ENCODE measurements at regions not wholly inside any gene's neighbourhood (a gene's known extent, or its start where the extent isn't known, plus 50 kb on each side); places are given as distances from the start of the nearest gene placed in this dataset.

DNA sequence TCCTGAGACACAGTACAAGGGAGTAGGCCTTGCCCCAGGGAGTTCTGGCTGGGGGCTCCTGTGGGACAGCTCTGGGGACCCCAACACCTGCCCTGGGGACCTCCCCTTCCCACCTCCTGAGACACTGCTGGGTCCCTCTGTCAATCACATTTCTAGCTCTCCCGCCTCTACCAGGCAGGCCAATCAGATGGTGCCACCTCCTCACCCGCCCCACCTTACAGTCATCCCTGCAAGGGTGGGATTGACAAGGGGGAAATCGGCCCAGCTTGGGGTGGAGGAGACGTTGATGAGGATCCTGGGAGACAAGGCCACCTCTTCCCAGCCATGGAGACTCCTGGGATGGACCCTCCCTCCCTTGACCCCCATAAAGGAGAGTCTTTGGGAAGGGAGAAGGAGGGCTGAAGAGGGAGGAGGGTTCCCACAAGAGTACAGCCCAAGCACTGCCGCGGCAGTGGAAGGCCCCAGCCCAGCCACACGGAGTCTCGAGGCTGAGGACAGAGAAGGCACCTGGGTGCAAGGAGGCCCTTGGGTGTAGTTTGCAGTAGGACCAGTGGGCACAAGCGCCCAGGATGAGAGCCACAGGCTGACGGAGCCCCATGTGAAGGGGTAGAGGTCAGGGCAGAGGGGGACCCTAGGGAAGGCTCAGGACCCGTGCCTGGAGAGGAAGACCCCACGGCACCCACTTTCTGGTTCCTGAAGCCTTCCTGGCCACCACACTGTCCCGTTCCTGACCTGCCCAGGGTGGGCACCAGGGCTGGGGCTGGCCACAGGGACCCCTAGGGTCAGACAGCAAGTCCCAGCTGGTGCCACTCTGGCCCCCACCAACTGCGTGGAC, 109.9 kb upstream of the OTOS start:
- H3K9me3 ChIP-seq: no peaks in the 10 kb centered on the region
- peak overlapping the region; percentile 87 to 93 for H3K27ac ChIP-seq
- no peaks in the 10 kb centered on the region for H3K36me3 ChIP-seq
- no peaks in the 10 kb centered on the region for H3K27me3 ChIP-seq
- H3K4me1 ChIP-seq: peaks cover 14 to 22% of the 10 kb centered on the region in 2 donors
- H3K4me3 ChIP-seq: no peak overlapping the region
- DNase-seq (ENCODE audit: low spot score in 2 of 2): peak in 1 of 2 donors; percentile 7
- TF ChIP-seq, protein P1, sequence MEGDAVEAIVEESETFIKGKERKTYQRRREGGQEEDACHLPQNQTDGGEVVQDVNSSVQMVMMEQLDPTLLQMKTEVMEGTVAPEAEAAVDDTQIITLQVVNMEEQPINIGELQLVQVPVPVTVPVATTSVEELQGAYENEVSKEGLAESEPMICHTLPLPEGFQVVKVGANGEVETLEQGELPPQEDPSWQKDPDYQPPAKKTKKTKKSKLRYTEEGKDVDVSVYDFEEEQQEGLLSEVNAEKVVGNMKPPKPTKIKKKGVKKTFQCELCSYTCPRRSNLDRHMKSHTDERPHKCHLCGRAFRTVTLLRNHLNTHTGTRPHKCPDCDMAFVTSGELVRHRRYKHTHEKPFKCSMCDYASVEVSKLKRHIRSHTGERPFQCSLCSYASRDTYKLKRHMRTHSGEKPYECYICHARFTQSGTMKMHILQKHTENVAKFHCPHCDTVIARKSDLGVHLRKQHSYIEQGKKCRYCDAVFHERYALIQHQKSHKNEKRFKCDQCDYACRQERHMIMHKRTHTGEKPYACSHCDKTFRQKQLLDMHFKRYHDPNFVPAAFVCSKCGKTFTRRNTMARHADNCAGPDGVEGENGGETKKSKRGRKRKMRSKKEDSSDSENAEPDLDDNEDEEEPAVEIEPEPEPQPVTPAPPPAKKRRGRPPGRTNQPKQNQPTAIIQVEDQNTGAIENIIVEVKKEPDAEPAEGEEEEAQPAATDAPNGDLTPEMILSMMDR (IDR thresholded peaks at IDR 0.05): no peak
- intact Hi-C loops (cut with DNase I): loop anchor here (2.0 to 10.0 kb wide), 5 partner anchors 124 to 1523 kb away; partner anchors contain the start of gene SNED1

DNA sequence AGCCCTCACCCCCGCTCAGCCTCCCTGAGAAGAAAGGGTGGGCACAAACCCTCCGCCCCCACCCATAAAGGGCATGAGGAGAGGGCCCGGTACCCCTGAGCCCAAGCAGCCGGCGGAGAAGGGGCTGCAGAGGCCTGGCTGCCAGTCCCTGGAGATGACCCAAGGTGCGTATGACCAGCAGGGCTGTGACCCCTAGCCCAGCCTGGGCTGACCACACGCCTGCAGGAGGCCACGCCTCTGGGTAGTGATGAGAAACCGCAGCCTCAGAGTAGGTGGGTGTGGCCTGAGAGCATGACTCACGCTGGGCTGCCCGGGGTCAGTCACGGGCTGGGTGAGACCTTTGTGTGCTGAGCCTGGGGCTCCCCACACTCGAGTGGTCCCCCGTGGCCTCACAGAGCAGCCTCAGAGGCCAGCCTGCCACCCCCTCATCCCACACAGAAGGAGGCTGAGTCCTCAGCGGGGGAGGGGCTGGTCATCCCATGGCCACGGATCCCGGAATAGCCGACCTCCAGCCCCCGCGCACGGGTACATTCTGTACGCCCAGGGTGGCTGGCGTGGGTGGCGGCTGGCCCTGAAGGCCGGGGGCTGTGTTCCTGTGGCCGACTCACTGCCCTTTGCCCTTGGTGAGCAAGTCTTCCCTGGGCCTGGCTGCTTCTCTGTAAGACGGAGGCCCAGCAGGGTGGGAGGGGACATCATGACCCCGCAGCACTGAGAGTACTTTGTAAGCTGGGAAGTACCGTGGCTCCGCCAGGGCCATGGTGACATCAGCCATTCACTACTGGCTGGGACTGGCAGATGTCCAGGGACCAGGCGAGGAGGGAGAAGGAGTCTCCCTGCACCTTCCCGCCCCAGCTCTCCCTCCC, 110.8 kb upstream of the OTOS start:
- Histone ChIP-seq H3K4me3 (peak overlapping the region in 1 of 2 donors; percentile 19), H3K27ac (peak overlapping the region; percentile 87 to 93), H3K27me3 (no peaks in the 10 kb centered on the region), H3K36me3 (no peaks in the 10 kb centered on the region), H3K9me3 (no peaks in the 10 kb centered on the region), H3K4me1 (peaks cover 14 to 22% of the 10 kb centered on the region in 2 donors)
- peak; percentile 93 to 98 for DNase-seq (ENCODE audit: low spot score in 2 of 2)
- TF ChIP-seq, protein P1 (IDR thresholded peaks at IDR 0.05): no peak
- intact Hi-C loops (cut with DNase I): loop anchor here (1.0 to 10.0 kb wide), 8 partner anchors 8 to 1524 kb away; partner anchors contain the start of gene SNED1

DNA sequence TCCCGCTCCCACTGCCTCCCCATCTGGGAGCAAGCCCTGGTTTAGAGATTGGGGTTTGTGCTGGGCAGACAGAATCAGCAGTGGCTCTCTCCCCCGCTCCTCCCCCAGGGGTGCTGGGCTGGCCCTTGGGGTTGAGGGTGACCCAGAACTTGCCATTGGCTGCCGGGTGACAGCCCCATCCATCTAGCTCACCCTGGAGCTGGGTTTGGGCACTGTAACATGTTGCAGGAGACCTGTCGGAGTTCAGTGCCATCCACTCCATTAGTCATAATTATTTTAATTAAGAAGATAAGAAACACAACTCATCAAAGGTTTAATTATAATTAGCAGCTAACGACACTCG, 111.4 kb upstream of the OTOS start:
- H3K4me3 ChIP-seq: peak overlapping the region in 1 of 2 donors; percentile 19
- TF ChIP-seq, protein P1 (IDR thresholded peaks at IDR 0.05): no peak
- H3K36me3 ChIP-seq: no peaks in the 10 kb centered on the region
- no peak for DNase-seq (ENCODE audit: low spot score in 2 of 2)
- peak overlapping the region; percentile 87 to 93 for H3K27ac ChIP-seq
- intact Hi-C loops (cut with DNase I): loop anchor here (1.0 to 10.0 kb wide), 8 partner anchors 7 to 1525 kb away; partner anchors contain the start of gene SNED1
- H3K4me1 ChIP-seq: peaks cover 14 to 22% of the 10 kb centered on the region in 2 donors
- no peaks in the 10 kb centered on the region for H3K27me3 ChIP-seq
- H3K9me3 ChIP-seq: no peaks in the 10 kb centered on the region

DNA sequence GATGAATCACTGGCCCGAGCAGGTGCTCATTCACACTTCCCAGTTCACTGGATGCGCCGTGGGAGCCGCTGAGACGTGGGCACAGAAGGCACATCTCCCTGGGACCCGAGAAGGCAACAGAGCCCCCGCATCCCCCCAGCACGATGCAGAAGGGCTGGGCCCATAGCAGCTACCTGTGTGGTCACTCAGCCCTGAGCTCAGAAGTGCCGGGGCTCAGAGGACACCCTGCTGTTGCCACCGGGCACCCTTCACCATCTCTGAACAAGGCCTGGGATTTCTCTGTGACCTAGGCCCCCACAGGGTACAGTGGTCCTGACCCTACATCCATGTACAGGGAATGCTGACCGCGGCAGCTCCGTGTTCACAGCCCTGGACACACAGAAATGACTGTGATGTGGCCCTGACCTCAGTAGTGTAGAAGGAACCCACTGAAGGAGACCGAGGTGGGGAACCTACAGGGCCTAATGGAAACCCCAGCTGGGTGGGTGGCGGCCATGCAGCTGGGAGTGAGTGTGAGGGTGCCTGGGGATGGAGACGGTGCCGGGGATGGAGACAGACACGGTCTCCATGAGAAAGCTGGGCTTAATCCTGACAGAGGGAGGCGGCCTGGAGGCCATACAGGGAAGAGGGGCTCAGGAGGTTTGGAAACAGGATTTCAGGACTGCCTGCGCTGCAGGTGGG, 111.9 kb upstream of the OTOS start:
- Histone ChIP-seq H3K36me3 (no peaks in the 10 kb centered on the region), H3K27ac (peak overlapping the region; percentile 87 to 93), H3K9me3 (no peaks in the 10 kb centered on the region), H3K4me3 (no peak overlapping the region), H3K4me1 (peaks cover 14 to 22% of the 10 kb centered on the region in 2 donors), H3K27me3 (no peaks in the 10 kb centered on the region)
- intact Hi-C loops (cut with DNase I): loop anchor here (5.0 to 10.0 kb wide), 4 partner anchors 440 to 1525 kb away; partner anchors contain the start of gene SNED1
- peak in 1 of 2 donors; percentile 64 for DNase-seq (ENCODE audit: low spot score in 2 of 2)
- TF ChIP-seq, protein P1 (IDR thresholded peaks at IDR 0.05): no peak

DNA sequence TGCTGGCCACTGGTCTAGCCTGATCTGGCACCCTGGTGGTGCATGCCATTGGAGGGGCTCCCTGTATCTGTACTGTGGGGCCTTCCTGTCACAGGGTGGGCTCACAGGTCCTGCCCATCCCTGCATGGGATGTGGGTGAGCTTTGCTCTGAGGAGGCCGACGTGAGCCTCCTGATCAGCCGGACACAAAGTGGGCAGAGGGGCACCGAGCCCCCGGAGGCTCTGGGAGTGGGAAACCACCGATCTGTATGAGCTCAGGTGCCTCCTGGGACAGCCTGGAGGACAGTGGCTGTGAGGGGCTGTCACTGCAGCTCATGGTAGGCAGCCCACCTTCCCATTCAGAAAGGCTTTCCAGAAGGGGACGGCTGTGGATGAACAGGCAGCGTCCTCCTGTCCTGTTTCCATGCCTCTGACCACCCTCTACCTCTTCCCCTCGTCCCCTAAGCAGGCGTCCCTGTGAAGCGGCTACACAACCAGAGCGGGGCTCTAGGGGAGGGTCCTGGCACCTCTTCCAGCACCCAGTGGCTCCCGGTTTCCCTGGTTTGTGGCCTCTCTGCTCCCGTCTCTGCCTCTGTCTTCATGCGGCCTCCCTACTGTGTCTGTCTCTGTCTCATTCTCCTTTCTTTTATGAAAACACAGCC, 112.5 kb upstream of the OTOS start:
- Histone ChIP-seq H3K4me3 (no peak overlapping the region), H3K36me3 (no peaks in the 10 kb centered on the region), H3K27me3 (no peaks in the 10 kb centered on the region), H3K27ac (peak overlapping the region; percentile 87 to 93), H3K9me3 (no peaks in the 10 kb centered on the region), H3K4me1 (peaks cover 14 to 24% of the 10 kb centered on the region in 2 donors)
- intact Hi-C loops (cut with DNase I): loop anchor here (5.0 to 10.0 kb wide), 4 partner anchors 441 to 1526 kb away; partner anchors contain the start of gene SNED1
- TF ChIP-seq, protein P1 (IDR thresholded peaks at IDR 0.05): no peak
- DNase-seq (ENCODE audit: low spot score in 2 of 2): no peak

Data from ascending aorta (tissue), 2 donors.